ENCODE measurements at regions not wholly inside any gene's neighbourhood (a gene's known extent, or its start where the extent isn't known, plus 50 kb on each side); places are given as distances from the start of the nearest gene placed in this dataset.
"Not testable (repeated sequence)": the region's sequence is repeated elsewhere in the genome, so short reads cannot be mapped to it uniquely, and the experiment has no call there.

GRCh38 chr22:23457380-23457985 lies 122.6 kb downstream of the IGLL1 start:
- H3K4me3 ChIP-seq: no peak overlapping the region
- intact Hi-C loops (cut with DNase I): no loop called here
- no peak for DNase-seq
- H3K9me3 ChIP-seq: no peaks in the 10 kb centered on the region
- peaks cover 11% of the 10 kb centered on the region for H3K27me3 ChIP-seq (ENCODE audit: low read depth)
- H3K27ac ChIP-seq: no peak overlapping the region
- H3K4me1 ChIP-seq: no peaks in the 10 kb centered on the region
- ATAC-seq: no peak
- no peak for TF ChIP-seq CTCF (IDR thresholded peaks at IDR 0.05)
- no peaks in the 10 kb centered on the region for H3K36me3 ChIP-seq

- H3K27ac ChIP-seq; intact Hi-C loops (cut with DNase I); H3K4me3 ChIP-seq; DNase-seq; H3K9me3 ChIP-seq; H3K36me3 ChIP-seq; H3K4me1 ChIP-seq: not testable (repeated sequence)
- peak in 1 of 2 donors; percentile 25 for ATAC-seq
- peaks cover 11% of the 10 kb centered on the region for H3K27me3 ChIP-seq (ENCODE audit: low read depth)
These were observed 123.3 kb downstream of the IGLL1 start for GRCh38 chr22:23456666-23457379.

DNA sequence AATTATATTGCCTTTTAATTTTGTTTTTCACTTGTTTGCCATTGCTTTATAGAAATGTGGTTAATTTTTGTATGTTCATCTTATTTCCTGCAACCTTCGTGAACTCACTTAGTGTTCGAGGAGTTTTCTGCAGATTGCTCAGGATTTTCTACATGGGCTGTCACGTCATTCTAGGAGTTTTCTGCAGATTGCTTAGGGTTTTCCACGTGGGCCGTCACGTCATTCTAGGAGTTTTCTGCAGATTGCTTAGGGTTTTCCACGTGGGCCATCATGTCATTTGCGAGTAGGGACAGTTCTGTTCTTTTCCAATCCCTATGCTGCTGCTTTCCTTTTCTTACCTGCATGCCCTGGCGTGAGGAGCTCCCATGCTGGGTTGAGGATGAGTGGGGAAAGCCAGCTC lies 125.7 kb downstream of the IGLL1 start:
- H3K27ac ChIP-seq; H3K4me3 ChIP-seq; DNase-seq; H3K36me3 ChIP-seq; ATAC-seq; H3K9me3 ChIP-seq; H3K4me1 ChIP-seq; intact Hi-C loops (cut with DNase I): not testable (repeated sequence)
- peaks cover 11% of the 10 kb centered on the region for H3K27me3 ChIP-seq (ENCODE audit: low read depth)

DNA sequence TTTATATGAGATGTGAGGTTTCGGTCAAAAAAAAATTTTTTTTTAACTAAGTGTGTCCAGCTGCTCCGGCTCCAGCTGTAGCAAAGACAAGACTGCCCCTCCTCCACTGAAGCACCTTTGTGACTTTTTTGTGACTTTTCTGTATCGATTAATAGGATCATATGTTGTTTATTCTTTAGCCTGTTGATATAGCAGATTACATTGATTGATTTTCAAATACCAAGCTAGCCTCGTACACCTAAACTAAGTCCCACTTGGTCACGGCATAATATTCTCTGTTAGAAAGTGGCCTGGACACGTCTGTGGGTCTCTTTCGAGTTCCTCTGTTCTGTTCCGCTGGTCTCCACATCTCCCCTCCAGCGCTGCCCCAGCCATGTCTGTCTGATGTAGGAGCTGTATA lies 126.8 kb downstream of the IGLL1 start:
- Histone ChIP-seq H3K4me3 (no peak overlapping the region), H3K4me1 (no peaks in the 10 kb centered on the region)

DNA sequence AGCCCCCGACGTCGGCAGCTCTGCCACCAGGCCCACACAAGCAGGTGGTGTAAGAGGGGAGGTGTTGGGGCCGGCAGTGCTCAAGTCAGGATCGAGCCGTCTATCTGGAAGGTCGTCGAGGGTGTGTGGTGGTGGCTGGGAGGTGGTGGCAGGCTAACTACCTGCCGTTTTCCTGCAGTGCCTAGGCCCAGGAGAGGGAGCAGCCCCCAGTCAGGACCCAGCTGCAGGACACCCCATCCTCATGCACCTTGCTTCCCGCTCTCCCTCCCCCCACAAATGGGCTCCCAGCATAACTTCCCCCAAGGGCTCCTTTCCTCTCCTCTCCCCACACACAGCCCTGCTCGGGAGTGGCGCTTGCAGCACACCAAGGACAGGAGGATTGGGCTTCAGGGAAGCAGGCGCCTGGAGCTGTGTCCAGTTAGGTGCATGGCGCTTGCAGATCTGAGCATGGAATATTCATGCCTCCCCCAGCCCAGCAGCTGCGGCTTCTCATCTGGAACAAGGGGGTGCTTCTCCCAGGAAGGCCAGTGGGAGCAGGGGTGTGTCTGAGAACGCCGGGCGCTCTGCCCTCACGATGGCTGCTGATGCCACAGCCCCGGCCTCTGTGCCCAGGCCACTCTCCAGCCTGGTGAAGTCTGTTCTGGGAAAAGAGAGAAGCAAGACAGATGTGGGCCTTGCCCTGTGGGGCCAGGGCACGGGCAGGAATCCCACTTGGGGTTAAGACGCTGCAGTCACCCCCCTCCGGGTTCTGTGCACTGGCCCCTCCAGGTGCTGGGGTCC lies 127.7 kb downstream of the IGLL1 start:
- Histone ChIP-seq H3K27ac (no peak overlapping the region), H3K4me1 (no peaks in the 10 kb centered on the region), H3K36me3 (no peaks in the 10 kb centered on the region), H3K9me3 (no peaks in the 10 kb centered on the region), H3K27me3 (ENCODE audit: low read depth) (peaks cover 11% of the 10 kb centered on the region), H3K4me3 (no peak overlapping the region)
- ATAC-seq: no peak
- no peak for DNase-seq
- TF ChIP-seq CTCF (IDR thresholded peaks at IDR 0.05): no peak
- intact Hi-C loops (cut with DNase I): no loop called here

More for the DNA sequence above, 126.8 kb downstream of the IGLL1 start:
- DNase-seq (no peak), ATAC-seq (no peak)
- H3K9me3 ChIP-seq: no peaks in the 10 kb centered on the region
- H3K27ac ChIP-seq: no peak overlapping the region
- intact Hi-C loops (cut with DNase I): no loop called here
- peaks cover 11% of the 10 kb centered on the region for H3K27me3 ChIP-seq (ENCODE audit: low read depth)
- TF ChIP-seq CTCF (IDR thresholded peaks at IDR 0.05): no peak
- no peaks in the 10 kb centered on the region for H3K36me3 ChIP-seq

GRCh38 chr22:23451452-23452230 lies 128.4 kb downstream of the IGLL1 start:
- DNase-seq; intact Hi-C loops (cut with DNase I); H3K4me1 ChIP-seq; H3K9me3 ChIP-seq; H3K36me3 ChIP-seq; H3K4me3 ChIP-seq; H3K27me3 ChIP-seq (ENCODE audit: low read depth); H3K27ac ChIP-seq; ATAC-seq: not testable (repeated sequence)

GRCh38 chr22:23450821-23451220 lies 129.3 kb downstream of the IGLL1 start:
- H3K9me3 ChIP-seq; DNase-seq; H3K27me3 ChIP-seq (ENCODE audit: low read depth); intact Hi-C loops (cut with DNase I); H3K4me1 ChIP-seq; H3K27ac ChIP-seq; H3K36me3 ChIP-seq; H3K4me3 ChIP-seq: not testable (repeated sequence)
- ATAC-seq: peak in 1 of 2 donors; percentile 10

All from lower lobe of right lung (tissue), 2 donors.